Heart left ventricle (tissue), 16 donors: ENCODE measurements at regions not wholly inside any gene's neighbourhood (a gene's known extent, or its start where the extent isn't known, plus 50 kb on each side); places are given as distances from the start of the nearest gene placed in this dataset.

Experiments
- ATAC-seq, 4 donors: fragments of 200-7000 bp; cut with Tn5 transposase; one replicate each; pipeline ENCODE4 v1.9.1; 2020 to 2022; ENCODE audit warnings: moderate library complexity in 4 of 4, mild to moderate bottlenecking in 3 of 4, moderate number of reproducible peaks in 1 of 4
- DNase-seq, 5 donors: peaks; one replicate each; pipeline ENCODE4 v3.0.0-alpha.2; 2020
- H3K27ac ChIP-seq, 12 donors: fragments of 200-600 bp; sonication (generic) in 4 of 12; one replicate each; pipeline versions ENCODE4 v1.5.0 to v1.8.0; 2016 to 2022; ENCODE audit warnings: mild to moderate bottlenecking in 2 of 12
- H3K27me3 ChIP-seq, 9 donors: fragments of 200-600 bp; sonication (generic) in 2 of 9; one replicate each; pipeline versions ENCODE4 v1.5.1 to v1.8.0; 2016 to 2022; ENCODE audit warnings: mild to moderate bottlenecking in 3 of 9
- H3K36me3 ChIP-seq, 9 donors: fragments of 200-600 bp; sonication (generic) in 2 of 9; one replicate each; pipeline versions ENCODE4 v1.5.0 to v1.8.0; 2018 to 2022; ENCODE audit warnings: mild to moderate bottlenecking in 2 of 9
- H3K4me1 ChIP-seq, 12 donors: fragments of 200-600 bp; sonication (generic) in 4 of 12; one replicate each; pipeline versions ENCODE4 v1.5.0 to v1.8.0; 2016 to 2022; ENCODE audit warnings: mild to moderate bottlenecking in 3 of 12
- H3K4me3 ChIP-seq, 12 donors: fragments of 200-600 bp; sonication (generic) in 4 of 12; one replicate each; pipeline versions ENCODE4 v1.5.0 to v1.8.0; 2017 to 2022; ENCODE audit warnings: mild to moderate bottlenecking in 9 of 12, moderate library complexity in 4 of 12
- H3K9me3 ChIP-seq, 12 donors: fragments of 200-600 bp; sonication (generic) in 4 of 12; one replicate each; pipeline versions ENCODE4 v1.5.0 to v1.8.0; 2016 to 2022; ENCODE audit warnings: mild to moderate bottlenecking in 1 of 12
- CTCF ChIP-seq, 12 donors: fragments of 200-600 bp; sonication (generic) in 4 of 12; IDR thresholded peaks; one replicate each; pipeline versions ENCODE4 v1.5.0 to v1.8.0; 2018 to 2022; ENCODE audit warnings: antibody characterized with exemption in 12 of 12, mild to moderate bottlenecking in 5 of 12
- POLR2A ChIP-seq, 2 donors: fragments of 450-650 bp; IDR thresholded peaks; one replicate each; pipeline ENCODE4 v1.6.1; 2017; ENCODE audit warnings: antibody characterized with exemption in 2 of 2, mild to moderate bottlenecking in 2 of 2, moderate library complexity in 2 of 2
- WGBS, 4 donors: extraction: QIAGEN DNeasy Blood & Tissue Kit in 2 of 4; methylation state at CpG; one replicate each; pipeline versions ENCODE4 v1.1.5 to v1.1.7; 2013 to 2018; 5-methylcytosine and 5-hydroxymethylcytosine counted together
- intact Hi-C, 10 donors: fragments of 100-400 bp; cut with DNase I; formaldehyde crosslinking; loops; one replicate each; pipeline versions ENCODE4 v1.11.1 to v1.14.2; 2022
- donor health status: ischemic (EF 13 %, LVEDD 7.1; RV severe dilation, severe dysfunction).
- donor health status: healthy with polysubstance abuse.
- donor health status: DM: no; HTN: yes; CAD: no.
- donor health status: DM: no; HTN: no; CAD: no.
- donor health status: ischemic (EF 25% LVEDD 6.9; RV normal size, moderate dysfunction).
- donor health status: ischemic (EF 25% LVEDD 5.7; RV mildly dilated, moderate dysfunction).
- donor health status: healthy.
- donor health status: DM: yes; HTN: yes; CAD: no.
- donor health status: ischemic (EF 35%, LVEDD 5.7; RV mildly dilated, moderate dysfunction).
- donor health status: nonischemic (EF 11% LVEDD 7.7; RV severe dilation, severe dysfunction).
- donor health status: DM: yes; HTN: yes; CAD: no.
- donor health status: PGD.
- donor health status: ischemic (EF 29% LVEDD 5.4; RV normal size, mild dysfunction).
- donor health status: nonischemic (EF 23%, LVEDD 6.1; RV moderate dilation, normal function).

DNA sequence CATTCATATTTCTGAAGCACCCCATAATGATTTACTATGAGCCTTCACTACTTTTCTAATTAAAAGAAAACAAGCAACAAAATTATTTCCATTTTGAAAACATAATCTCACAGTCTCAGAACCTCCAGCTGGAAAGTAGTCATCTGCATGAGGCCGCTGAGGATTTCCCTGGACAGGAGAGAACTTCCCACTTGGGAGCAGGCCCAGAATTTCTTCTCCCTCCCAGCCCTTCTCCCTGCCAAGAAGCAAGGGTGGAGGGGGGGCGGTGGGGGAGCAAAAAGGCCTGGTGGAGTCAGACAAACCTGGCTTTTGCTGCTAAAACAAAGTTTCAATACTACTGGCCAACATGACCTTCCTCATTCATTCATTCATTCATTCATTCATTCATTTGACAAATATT is 167.3 kb downstream of the PJA1 start:
- H3K27ac ChIP-seq, result peak overlapping the region in 10 of 12 donors; percentile 13 to 82 (median 72)

DNA sequence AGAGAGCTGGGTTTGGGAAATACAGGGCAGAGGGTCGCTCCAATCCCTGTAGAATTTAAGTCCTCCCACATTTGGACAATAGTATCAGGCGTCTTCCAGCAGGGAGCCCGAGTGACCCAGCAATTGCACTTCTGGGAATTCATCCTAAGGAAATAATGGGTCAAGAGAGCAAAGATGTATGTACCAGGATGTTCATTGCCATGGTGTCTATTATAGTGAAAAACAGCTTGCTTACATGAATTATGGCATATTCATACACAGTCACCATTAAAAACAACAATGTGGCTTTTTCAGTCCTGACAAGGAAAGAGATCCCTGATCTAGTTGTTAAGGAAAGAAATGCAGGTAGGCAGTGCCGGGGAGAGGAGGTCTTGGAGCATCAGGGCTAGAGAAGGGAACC is 167.7 kb downstream of the PJA1 start:
- ATAC-seq, result no peak
- Histone ChIP-seq H3K27ac (peak overlapping the region in 10 of 12 donors; percentile 13 to 82 (median 72)), H3K36me3 (no peaks in the 10 kb centered on the region), H3K4me3 (no peak overlapping the region), H3K9me3 (no peaks in the 10 kb centered on the region), H3K4me1 (peaks cover 0 to 47% (median 27%) of the 10 kb centered on the region in 12 donors), H3K27me3 (peaks cover 0 to 16% (median 0%) of the 10 kb centered on the region in 9 donors)
- WGBS, 4 donors, result 39 to 64% (median 56%) methylated on average over 4 of the region's 4 CpGs
- no peak for TF ChIP-seq CTCF (IDR thresholded peaks at IDR 0.05)
- TF ChIP-seq POLR2A (IDR thresholded peaks at IDR 0.05), result no peak
- intact Hi-C loops, result loop anchor here in 7 of 10 donors (2.0 to 10.0 kb wide), 7 partner anchors 53 to 170 kb away; partner anchors contain the start of gene EFNB1 (in 1 of the 7)
- no peak for DNase-seq

More for the DNA sequence above, 167.3 kb downstream of the PJA1 start:
- Histone ChIP-seq H3K4me3 (no peak overlapping the region), H3K4me1 (peaks cover 0 to 45% (median 27%) of the 10 kb centered on the region in 12 donors), H3K9me3 (no peaks in the 10 kb centered on the region), H3K27me3 (peaks cover 0 to 16% (median 0%) of the 10 kb centered on the region in 9 donors), H3K36me3 (no peaks in the 10 kb centered on the region)
- ATAC-seq, result peak; percentile 64 to 84 (median 73)
- 6 to 27% (median 24%) methylated on average over 2 of the region's 2 CpGs for WGBS, 4 donors
- intact Hi-C loops, result loop anchor here in 7 of 10 donors (2.0 to 10.0 kb wide), 9 partner anchors 25 to 171 kb away; partner anchors contain the start of gene EFNB1 (in 1 of the 7)
- DNase-seq, result peak; percentile 71 to 81 (median 75)
- TF ChIP-seq POLR2A (IDR thresholded peaks at IDR 0.05), result no peak

DNA sequence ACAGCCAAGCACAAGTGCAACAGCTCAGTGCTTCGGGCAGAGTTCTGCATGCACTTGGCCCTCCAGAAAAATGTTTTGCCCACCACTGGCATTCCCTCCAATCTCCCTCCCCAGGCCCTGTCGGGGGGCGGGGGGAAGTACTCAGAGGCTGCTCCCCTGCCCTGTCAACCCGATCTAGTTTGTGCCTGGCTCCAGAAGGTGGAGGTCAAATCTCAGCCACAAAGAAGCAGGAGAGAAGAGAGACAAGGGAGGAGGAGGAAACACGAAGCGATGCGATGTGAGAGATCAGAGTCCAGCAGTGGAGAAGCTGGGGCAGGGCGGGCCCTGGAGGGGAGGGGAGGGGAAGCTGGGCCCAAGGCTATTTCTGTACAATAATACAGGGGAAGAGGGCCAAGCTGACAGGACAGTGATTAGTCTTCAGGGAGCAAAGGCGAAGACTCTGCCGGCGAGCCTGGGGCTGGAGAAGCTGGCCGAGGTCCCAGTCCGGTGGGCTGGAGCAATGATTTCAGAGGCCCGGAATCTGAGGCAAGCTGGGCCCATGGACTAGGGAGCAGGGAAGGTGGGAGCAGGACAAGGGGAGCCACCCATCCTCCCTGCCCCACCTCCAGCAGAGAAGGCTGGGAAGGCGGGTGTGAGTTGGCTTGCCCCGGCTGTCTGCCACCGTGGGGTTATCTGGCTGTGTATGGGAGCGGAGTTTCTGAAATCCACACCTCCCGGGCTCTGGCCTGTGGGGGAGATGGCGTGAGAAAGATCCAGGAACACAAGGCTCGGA is 167.1 kb downstream of the EFNB1 start:
- Histone ChIP-seq H3K27ac (peak overlapping the region; percentile 47 to 82 (median 72)), H3K4me3 (peak overlapping the region in 8 of 12 donors; percentile 3 to 35 (median 23)), H3K27me3 (peaks cover 0 to 16% (median 0%) of the 10 kb centered on the region in 9 donors), H3K9me3 (no peaks in the 10 kb centered on the region), H3K36me3 (no peaks in the 10 kb centered on the region), H3K4me1 (peaks cover 0 to 48% (median 27%) of the 10 kb centered on the region in 12 donors)
- TF ChIP-seq POLR2A (IDR thresholded peaks at IDR 0.05) (no peak), CTCF (IDR thresholded peaks at IDR 0.05) (no peak)
- ATAC-seq, result peak; percentile 85 to 92 (median 86)
- WGBS, 4 donors, result 6 to 51% (median 27%) methylated on average over 19 to 21 of the region's 21 CpGs
- intact Hi-C loops, result loop anchor here in 7 of 10 donors (2.0 to 10.0 kb wide), 7 partner anchors 51 to 169 kb away; partner anchors contain the start of gene EFNB1 (in 1 of the 7)
- DNase-seq, result peak; percentile 69 to 75 (median 72)

DNA sequence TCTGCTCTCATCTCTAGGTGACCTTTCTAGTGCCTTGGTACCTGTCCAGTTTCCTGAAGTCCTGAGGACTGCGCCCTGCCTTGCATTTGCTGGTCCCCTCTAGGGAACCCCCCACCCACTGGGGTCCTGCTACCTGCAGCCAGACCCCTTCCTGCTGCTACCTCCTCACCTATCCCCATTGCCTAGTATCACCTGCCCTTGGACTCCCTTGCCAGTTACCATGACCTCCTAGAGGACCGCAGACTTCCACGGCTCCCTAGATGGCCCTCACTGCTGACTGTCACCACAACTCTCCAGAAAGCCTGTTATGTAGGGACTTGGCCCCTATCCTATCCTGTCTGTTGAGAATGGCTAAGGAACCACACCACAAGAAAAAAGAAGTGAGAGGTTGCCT is 166.6 kb downstream of the EFNB1 start:
- no peaks in the 10 kb centered on the region for H3K9me3 ChIP-seq
- DNase-seq (no peak), ATAC-seq (peak in 2 of 4 donors; percentile 8)
- WGBS, 4 donors, result 35 to 52% (median 42%) methylated on average over 3 of the region's 3 CpGs
- H3K36me3 ChIP-seq, result no peaks in the 10 kb centered on the region
- TF ChIP-seq POLR2A (IDR thresholded peaks at IDR 0.05) (no peak), CTCF (IDR thresholded peaks at IDR 0.05) (no peak)
- intact Hi-C loops, result loop anchor here in 7 of 10 donors (5.0 to 10.0 kb wide), 6 partner anchors 51 to 168 kb away; partner anchors contain the start of gene EFNB1 (in 1 of the 7)
- H3K27ac ChIP-seq, result peak overlapping the region in 11 of 12 donors; percentile 27 to 82 (median 72)
- peaks cover 0 to 16% (median 0%) of the 10 kb centered on the region in 9 donors for H3K27me3 ChIP-seq
- H3K4me3 ChIP-seq, result no peak overlapping the region
- peaks cover 0 to 52% (median 29%) of the 10 kb centered on the region in 12 donors for H3K4me1 ChIP-seq
